ENCODE measurements at regions not wholly inside any gene's neighbourhood (a gene's known extent, or its start where the extent isn't known, plus 50 kb on each side); places are given as distances from the start of the nearest gene placed in this dataset.

DNA sequence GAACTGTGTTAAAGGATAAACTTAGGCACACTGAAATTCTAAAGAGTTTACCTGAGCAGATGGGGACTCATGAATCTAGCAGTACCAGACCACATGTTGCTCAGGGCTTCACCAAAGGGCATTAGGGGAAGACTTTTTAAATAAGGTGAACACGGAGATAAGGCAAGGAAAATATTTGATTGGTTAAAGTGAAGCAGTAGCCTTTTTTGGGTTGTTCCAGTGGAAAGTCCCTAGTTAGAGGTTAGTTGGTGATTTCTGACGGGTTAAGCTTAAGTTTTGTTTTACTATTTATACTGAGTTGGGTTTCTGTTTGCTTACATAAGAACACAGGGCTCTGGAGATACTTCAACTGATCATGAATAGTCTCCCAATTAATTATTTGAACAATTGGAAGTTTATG, 722.5 kb downstream of the SOCS6 start:
- ATAC-seq (no peak), DNase-seq (ENCODE audit: low read depth, low spot score) (no peak)
- Histone ChIP-seq H3K4me1 (ENCODE audit: control insufficient read depth in 1 of 2, insufficient read depth in 2 of 2, low read length in 2 of 2) (no peaks in the 10 kb centered on the region), H3K4me3 (replicated peaks in 1 of 2; ENCODE audit: low read depth in 1 of 2, low read length in 2 of 2) (no peak overlapping the region), H3K4me2 (ENCODE audit: low read length) (no peak overlapping the region), H3K36me3 (ENCODE audit: control insufficient read depth in 1 of 2, insufficient read depth in 2 of 2, low read length in 2 of 2) (no peaks in the 10 kb centered on the region), H3K9me2 (ENCODE audit: insufficient read depth) (no peaks in the 10 kb centered on the region), H2AFZ (ENCODE audit: low read depth, low read length, poor library complexity, severe bottlenecking) (no peak overlapping the region), H3K9me3 (ENCODE audit: control insufficient read depth in 1 of 2, insufficient read depth in 1 of 2, low read depth in 1 of 2, low read length in 2 of 2) (peaks cover 5 to 15% of the 10 kb centered on the region in 2 experiments; a peak in 2 of 4 replicates), H3K27me3 (ENCODE audit: insufficient read depth, low read length) (no peaks in the 10 kb centered on the region), H3K79me2 (ENCODE audit: insufficient read depth, low read length) (no peaks in the 10 kb centered on the region), H4K20me1 (ENCODE audit: insufficient read depth) (no peaks in the 10 kb centered on the region), H3K27ac (ENCODE audit: low read depth, low read length) (no peak overlapping the region), H3K9ac (ENCODE audit: low read length) (no peak overlapping the region)
- intact Hi-C loops (cut with micrococcal nuclease), result no loop called here
- ChIA-PET POLR2A (no interaction called here), RAD21 (ENCODE audit: low non-redundant PET in 1 of 2, low total read pairs in 2 of 2, uncharacterized antibody in 2 of 2, unreplicated experiment in 2 of 2) (no interaction called here), CTCF (no interaction called here)
- TF ChIP-seq, protein P1, sequence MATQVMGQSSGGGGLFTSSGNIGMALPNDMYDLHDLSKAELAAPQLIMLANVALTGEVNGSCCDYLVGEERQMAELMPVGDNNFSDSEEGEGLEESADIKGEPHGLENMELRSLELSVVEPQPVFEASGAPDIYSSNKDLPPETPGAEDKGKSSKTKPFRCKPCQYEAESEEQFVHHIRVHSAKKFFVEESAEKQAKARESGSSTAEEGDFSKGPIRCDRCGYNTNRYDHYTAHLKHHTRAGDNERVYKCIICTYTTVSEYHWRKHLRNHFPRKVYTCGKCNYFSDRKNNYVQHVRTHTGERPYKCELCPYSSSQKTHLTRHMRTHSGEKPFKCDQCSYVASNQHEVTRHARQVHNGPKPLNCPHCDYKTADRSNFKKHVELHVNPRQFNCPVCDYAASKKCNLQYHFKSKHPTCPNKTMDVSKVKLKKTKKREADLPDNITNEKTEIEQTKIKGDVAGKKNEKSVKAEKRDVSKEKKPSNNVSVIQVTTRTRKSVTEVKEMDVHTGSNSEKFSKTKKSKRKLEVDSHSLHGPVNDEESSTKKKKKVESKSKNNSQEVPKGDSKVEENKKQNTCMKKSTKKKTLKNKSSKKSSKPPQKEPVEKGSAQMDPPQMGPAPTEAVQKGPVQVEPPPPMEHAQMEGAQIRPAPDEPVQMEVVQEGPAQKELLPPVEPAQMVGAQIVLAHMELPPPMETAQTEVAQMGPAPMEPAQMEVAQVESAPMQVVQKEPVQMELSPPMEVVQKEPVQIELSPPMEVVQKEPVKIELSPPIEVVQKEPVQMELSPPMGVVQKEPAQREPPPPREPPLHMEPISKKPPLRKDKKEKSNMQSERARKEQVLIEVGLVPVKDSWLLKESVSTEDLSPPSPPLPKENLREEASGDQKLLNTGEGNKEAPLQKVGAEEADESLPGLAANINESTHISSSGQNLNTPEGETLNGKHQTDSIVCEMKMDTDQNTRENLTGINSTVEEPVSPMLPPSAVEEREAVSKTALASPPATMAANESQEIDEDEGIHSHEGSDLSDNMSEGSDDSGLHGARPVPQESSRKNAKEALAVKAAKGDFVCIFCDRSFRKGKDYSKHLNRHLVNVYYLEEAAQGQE (IDR thresholded peaks at IDR 0.05; ENCODE audit: low read depth), result no peak
- TF ChIP-seq ELF1 (IDR thresholded peaks at IDR 0.05; ENCODE audit: borderline replicate concordance, low read depth), result no peak
- TF ChIP-seq, protein P2, sequence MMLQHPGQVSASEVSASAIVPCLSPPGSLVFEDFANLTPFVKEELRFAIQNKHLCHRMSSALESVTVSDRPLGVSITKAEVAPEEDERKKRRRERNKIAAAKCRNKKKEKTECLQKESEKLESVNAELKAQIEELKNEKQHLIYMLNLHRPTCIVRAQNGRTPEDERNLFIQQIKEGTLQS (IDR thresholded peaks at IDR 0.05), result no peak
- TF ChIP-seq TCF7L2 (IDR thresholded peaks at IDR 0.05; ENCODE audit: borderline replicate concordance, extremely low read depth, insufficient read depth, insufficient read length), result no peak
- TF ChIP-seq YY1 (IDR thresholded peaks at IDR 0.05; ENCODE audit: extremely low read depth, insufficient replicate concordance, low read depth, low read length), result no peak
- TF ChIP-seq EZH2 (IDR thresholded peaks at IDR 0.05), result no peak
- TF ChIP-seq, protein P3, sequence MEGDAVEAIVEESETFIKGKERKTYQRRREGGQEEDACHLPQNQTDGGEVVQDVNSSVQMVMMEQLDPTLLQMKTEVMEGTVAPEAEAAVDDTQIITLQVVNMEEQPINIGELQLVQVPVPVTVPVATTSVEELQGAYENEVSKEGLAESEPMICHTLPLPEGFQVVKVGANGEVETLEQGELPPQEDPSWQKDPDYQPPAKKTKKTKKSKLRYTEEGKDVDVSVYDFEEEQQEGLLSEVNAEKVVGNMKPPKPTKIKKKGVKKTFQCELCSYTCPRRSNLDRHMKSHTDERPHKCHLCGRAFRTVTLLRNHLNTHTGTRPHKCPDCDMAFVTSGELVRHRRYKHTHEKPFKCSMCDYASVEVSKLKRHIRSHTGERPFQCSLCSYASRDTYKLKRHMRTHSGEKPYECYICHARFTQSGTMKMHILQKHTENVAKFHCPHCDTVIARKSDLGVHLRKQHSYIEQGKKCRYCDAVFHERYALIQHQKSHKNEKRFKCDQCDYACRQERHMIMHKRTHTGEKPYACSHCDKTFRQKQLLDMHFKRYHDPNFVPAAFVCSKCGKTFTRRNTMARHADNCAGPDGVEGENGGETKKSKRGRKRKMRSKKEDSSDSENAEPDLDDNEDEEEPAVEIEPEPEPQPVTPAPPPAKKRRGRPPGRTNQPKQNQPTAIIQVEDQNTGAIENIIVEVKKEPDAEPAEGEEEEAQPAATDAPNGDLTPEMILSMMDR (IDR thresholded peaks at IDR 0.05 in 2 of 3, conservative IDR thresholded peaks at IDR 0.05 in 1 of 3; ENCODE audit: borderline replicate concordance in 1 of 3, insufficient read depth in 1 of 3, low read depth in 2 of 3, low read length in 2 of 3), result no peak
- TF ChIP-seq FOSL1 (IDR thresholded peaks at IDR 0.05; ENCODE audit: low read depth), result no peak
- no peak for TF ChIP-seq SP1 (IDR thresholded peaks at IDR 0.05; ENCODE audit: low read depth)
- no peak for TF ChIP-seq CBX3 (IDR thresholded peaks at IDR 0.05; ENCODE audit: low read depth)
- no TSS peak for BruUV-seq (replicated peaks)

Measured in HCT116 (cell line).